Gastroesophageal sphincter (tissue), 3 donors: ENCODE measurements at regions not wholly inside any gene's neighbourhood (a gene's known extent, or its start where the extent isn't known, plus 50 kb on each side); places are given as distances from the start of the nearest gene placed in this dataset.

ENCODE experiments used
- EP300 ChIP-seq: sonication (generic); formaldehyde crosslinking; IDR thresholded peaks from one replicate; pipeline ENCODE4 v1.6.1; 2017; ENCODE audit warnings: antibody characterized with exemption, mild to moderate bottlenecking
- POLR2A ChIP-seq, 2 donors: fragments of 450-650 bp; IDR thresholded peaks; one replicate each; pipeline ENCODE4 v1.6.1; 2017; ENCODE audit warnings: antibody characterized with exemption in 2 of 2, mild to moderate bottlenecking in 2 of 2, moderate library complexity in 1 of 2
- TF ChIP-seq, protein P1 (sequence below), 4 experiments: fragments of 200-600 bp in 2 of 4; fragments of 450-650 bp in 2 of 4; sonication (generic) in 1 of 4; IDR thresholded peaks; one replicate each; pipeline ENCODE4 v1.5.1; 2017 to 2019; ENCODE audit warnings: antibody characterized with exemption in 4 of 4, mild to moderate bottlenecking in 2 of 4, moderate library complexity in 2 of 4

DNA sequence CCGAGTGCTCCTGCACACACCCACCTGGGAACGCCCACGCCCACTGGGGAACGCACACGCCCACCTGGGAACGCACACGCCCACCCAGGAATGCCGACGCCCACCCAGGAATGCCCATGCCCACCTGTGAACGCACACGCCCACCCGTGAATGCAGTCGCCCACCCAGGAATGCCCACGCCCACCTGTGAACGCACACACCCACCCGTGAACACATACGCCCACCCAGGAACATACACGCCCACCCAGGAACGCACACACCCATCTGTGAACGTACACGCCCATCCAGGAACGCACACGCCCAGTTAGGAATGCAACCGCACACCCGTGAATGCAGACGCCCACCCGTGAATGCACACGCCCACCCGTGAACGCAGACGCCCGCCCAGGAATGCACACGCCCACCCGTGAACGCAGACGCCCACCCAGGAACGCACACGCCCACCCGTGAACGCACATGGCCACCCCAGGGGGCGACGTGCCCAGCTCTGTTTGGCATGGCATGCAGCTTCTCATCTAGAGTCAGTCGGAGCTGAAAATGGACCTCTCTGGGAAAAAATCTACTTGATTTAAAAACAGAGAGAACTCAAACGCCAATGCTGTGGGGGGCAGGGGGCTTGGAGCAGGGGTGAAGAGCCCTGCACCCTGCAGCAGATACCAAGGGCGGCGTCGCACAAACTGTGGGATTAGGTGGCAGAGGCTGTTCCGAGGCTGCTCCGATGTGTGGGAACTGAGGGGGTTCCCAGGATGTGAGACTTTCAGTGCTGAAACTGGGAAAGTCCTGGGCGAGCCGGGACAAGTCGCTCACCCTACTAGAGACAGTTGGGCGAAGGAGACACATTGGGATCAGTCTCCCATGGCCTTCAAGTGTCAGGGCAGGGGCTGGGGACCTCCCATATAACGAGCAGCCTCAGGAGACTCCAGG is 83.3 kb downstream of the MYEOV start:
- no peak for TF ChIP-seq EP300
- TF ChIP-seq, protein P1, sequence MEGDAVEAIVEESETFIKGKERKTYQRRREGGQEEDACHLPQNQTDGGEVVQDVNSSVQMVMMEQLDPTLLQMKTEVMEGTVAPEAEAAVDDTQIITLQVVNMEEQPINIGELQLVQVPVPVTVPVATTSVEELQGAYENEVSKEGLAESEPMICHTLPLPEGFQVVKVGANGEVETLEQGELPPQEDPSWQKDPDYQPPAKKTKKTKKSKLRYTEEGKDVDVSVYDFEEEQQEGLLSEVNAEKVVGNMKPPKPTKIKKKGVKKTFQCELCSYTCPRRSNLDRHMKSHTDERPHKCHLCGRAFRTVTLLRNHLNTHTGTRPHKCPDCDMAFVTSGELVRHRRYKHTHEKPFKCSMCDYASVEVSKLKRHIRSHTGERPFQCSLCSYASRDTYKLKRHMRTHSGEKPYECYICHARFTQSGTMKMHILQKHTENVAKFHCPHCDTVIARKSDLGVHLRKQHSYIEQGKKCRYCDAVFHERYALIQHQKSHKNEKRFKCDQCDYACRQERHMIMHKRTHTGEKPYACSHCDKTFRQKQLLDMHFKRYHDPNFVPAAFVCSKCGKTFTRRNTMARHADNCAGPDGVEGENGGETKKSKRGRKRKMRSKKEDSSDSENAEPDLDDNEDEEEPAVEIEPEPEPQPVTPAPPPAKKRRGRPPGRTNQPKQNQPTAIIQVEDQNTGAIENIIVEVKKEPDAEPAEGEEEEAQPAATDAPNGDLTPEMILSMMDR (IDR thresholded peaks at IDR 0.05): no peak
- TF ChIP-seq POLR2A (IDR thresholded peaks at IDR 0.05): no peak
